Neural progenitor cell (in vitro differentiated cells): ENCODE measurements at regions not wholly inside any gene's neighbourhood (a gene's known extent, or its start where the extent isn't known, plus 50 kb on each side); places are given as distances from the start of the nearest gene placed in this dataset.

Experiments used
- DNase-seq: peaks from one replicate; pipeline ENCODE4 v3.0.0-alpha.2; 2016; ENCODE audit warnings: low spot score
- H2AFZ ChIP-seq: fragments of 200-600 bp; sonication (generic); replicated peaks from 2 replicates; pipeline ENCODE4 v1.6.1; 2016; ENCODE audit warnings: antibody characterized with exemption
- H3F3A ChIP-seq: fragments of 200-600 bp; sonication (generic); 2 replicates; pipeline ENCODE4 v1.6.1; 2016; ENCODE audit warnings: antibody characterized with exemption, low read depth
- H3K27ac ChIP-seq: fragments of 200-600 bp; sonication (generic); 2 replicates; pipeline ENCODE4 v1.5.1; 2016; ENCODE audit warnings: mild to moderate bottlenecking
- H3K27me3 ChIP-seq: fragments of 200-600 bp; sonication (generic); 2 replicates; pipeline ENCODE4 v1.6.1; 2016; ENCODE audit warnings: mild to moderate bottlenecking, moderate library complexity
- H3K36me3 ChIP-seq: fragments of 200-600 bp; sonication (generic); 2 replicates; pipeline ENCODE4 v1.5.1; 2016
- H3K4me1 ChIP-seq: fragments of 200-600 bp; sonication (generic); 2 replicates; pipeline ENCODE4 v1.6.1; 2016; ENCODE audit warnings: mixed run types
- H3K4me2 ChIP-seq: fragments of 200-600 bp; sonication (generic); 2 replicates; pipeline ENCODE4 v1.6.1; 2016
- H3K4me3 ChIP-seq: fragments of 200-600 bp; sonication (generic); 2 replicates; pipeline ENCODE4 v1.5.1; 2016
- H3K79me2 ChIP-seq: fragments of 200-600 bp; sonication (generic); 2 replicates; pipeline ENCODE4 v1.6.1; 2016; ENCODE audit warnings: low read depth
- H3K9ac ChIP-seq: fragments of 200-600 bp; sonication (generic); 2 replicates; pipeline ENCODE4 v1.6.1; 2016
- H3K9me3 ChIP-seq: fragments of 200-600 bp; sonication (generic); 2 replicates; pipeline ENCODE4 v1.5.1; 2016; ENCODE audit warnings: low read depth
- H4K20me1 ChIP-seq: fragments of 200-600 bp; sonication (generic); 2 replicates; pipeline ENCODE4 v1.6.1; 2016; ENCODE audit warnings: low read depth
- H3K27ac Mint-ChIP-seq: 3 replicates; pipeline ENCODE4 v1.8.0; 2021; ENCODE audit warnings: mixed read lengths
- H3K27me3 Mint-ChIP-seq: 2 replicates; pipeline ENCODE4 v1.8.0; 2022; ENCODE audit warnings: low read depth, mild to moderate bottlenecking, inconsistent platforms, moderate library complexity, mixed read lengths; ENCODE audit not compliant: insufficient read depth
- H3K36me3 Mint-ChIP-seq: 3 replicates; pipeline ENCODE4 v1.8.0; 2021; ENCODE audit warnings: mixed read lengths
- H3K4me1 Mint-ChIP-seq: 3 replicates; pipeline ENCODE4 v1.8.0; 2021; ENCODE audit warnings: mixed read lengths
- H3K4me3 Mint-ChIP-seq: 3 replicates; pipeline ENCODE4 v1.8.0; 2021; ENCODE audit warnings: mild to moderate bottlenecking, moderate library complexity, mixed read lengths
- H3K9me3 Mint-ChIP-seq: 3 replicates; pipeline ENCODE4 v1.8.0; 2020; ENCODE audit warnings: mixed read lengths
- CTCF ChIP-seq: fragments of 200-600 bp; sonication (generic); IDR thresholded peaks from 2 replicates; pipeline ENCODE4 v1.5.1; 2017; ENCODE audit warnings: antibody characterized with exemption, mild to moderate bottlenecking
- EZH2 ChIP-seq: fragments of 200-600 bp; sonication (generic); IDR thresholded peaks from 2 replicates; pipeline ENCODE4 v1.6.1; 2017; ENCODE audit warnings: antibody characterized with exemption, mild to moderate bottlenecking, moderate library complexity
- EZH2phosphoT487 ChIP-seq: fragments of 200-600 bp; sonication (generic); IDR thresholded peaks from 2 replicates; pipeline ENCODE4 v1.6.1; 2017; ENCODE audit warnings: antibody characterized with exemption

GRCh38 chr22:27621486-27622070, 180.0 kb downstream of the MN1 start:
- H3K27me3 ChIP-seq: no peaks in the 10 kb centered on the region
- no peaks in the 10 kb centered on the region for H3K79me2 ChIP-seq
- H3K27ac Mint-ChIP-seq: no peak overlapping the region
- TF ChIP-seq CTCF (no peak), EZH2 (no peak), EZH2phosphoT487 (no peak)
- no peak overlapping the region for H3K4me3 ChIP-seq
- H3K36me3 ChIP-seq: no peaks in the 10 kb centered on the region
- H2AFZ ChIP-seq: peak overlapping the region; percentile 30
- H3K9ac ChIP-seq: no peak overlapping the region
- H3K27me3 Mint-ChIP-seq: peaks cover 10% of the 10 kb centered on the region
- no peaks in the 10 kb centered on the region for H3K9me3 ChIP-seq
- H3K4me3 Mint-ChIP-seq: no peak overlapping the region
- no peak overlapping the region for H3K27ac ChIP-seq
- no peak overlapping the region for H3K4me2 ChIP-seq
- H4K20me1 ChIP-seq: no peaks in the 10 kb centered on the region
- peaks cover 3% of the 10 kb centered on the region for H3K9me3 Mint-ChIP-seq
- no peaks in the 10 kb centered on the region for H3K36me3 Mint-ChIP-seq
- peaks cover 9% of the 10 kb centered on the region for H3F3A ChIP-seq
- DNase-seq: no peak
- peaks cover 42% of the 10 kb centered on the region for H3K4me1 Mint-ChIP-seq
- peaks cover 12% of the 10 kb centered on the region for H3K4me1 ChIP-seq

- H3K27ac ChIP-seq: no peak overlapping the region
- H3K36me3 Mint-ChIP-seq: peaks cover under 1% of the 10 kb centered on the region
These were observed 177.5 kb downstream of the MN1 start for GRCh38 chr22:27624042-27624441.

GRCh38 chr22:27624705-27625104, 176.9 kb downstream of the MN1 start:
- Histone ChIP-seq H3K36me3 (no peaks in the 10 kb centered on the region), H4K20me1 (no peaks in the 10 kb centered on the region), H3K27me3 (no peaks in the 10 kb centered on the region), H3F3A (peaks cover 17% of the 10 kb centered on the region), H3K4me2 (no peak overlapping the region), H3K9ac (no peak overlapping the region), H3K27ac (no peak overlapping the region), H3K9me3 (no peaks in the 10 kb centered on the region), H3K79me2 (no peaks in the 10 kb centered on the region), H3K4me3 (no peak overlapping the region), H3K4me1 (peaks cover 9% of the 10 kb centered on the region), H2AFZ (no peak overlapping the region)
- peaks cover 15% of the 10 kb centered on the region for H3K27me3 Mint-ChIP-seq
- H3K4me3 Mint-ChIP-seq: no peak overlapping the region
- peak overlapping the region; percentile 2 for H3K27ac Mint-ChIP-seq
- peaks cover 2% of the 10 kb centered on the region for H3K36me3 Mint-ChIP-seq
- TF ChIP-seq EZH2 (no peak), EZH2phosphoT487 (no peak), CTCF (no peak)
- no peak for DNase-seq
- peaks cover 4% of the 10 kb centered on the region for H3K9me3 Mint-ChIP-seq
- H3K4me1 Mint-ChIP-seq: peaks cover 43% of the 10 kb centered on the region

More at GRCh38 chr22:27624042-27624441, 177.5 kb downstream of the MN1 start:
- Histone ChIP-seq H3K4me3 (no peak overlapping the region), H4K20me1 (no peaks in the 10 kb centered on the region), H3K4me1 (peaks cover 9% of the 10 kb centered on the region), H3K9me3 (no peaks in the 10 kb centered on the region), H3K4me2 (no peak overlapping the region), H2AFZ (no peak overlapping the region), H3K79me2 (no peaks in the 10 kb centered on the region), H3K36me3 (no peaks in the 10 kb centered on the region), H3K27me3 (no peaks in the 10 kb centered on the region), H3K9ac (no peak overlapping the region), H3F3A (peaks cover 11% of the 10 kb centered on the region)
- DNase-seq: no peak
- H3K9me3 Mint-ChIP-seq: peaks cover 6% of the 10 kb centered on the region
- peaks cover 15% of the 10 kb centered on the region for H3K27me3 Mint-ChIP-seq
- no peak overlapping the region for H3K4me3 Mint-ChIP-seq
- H3K4me1 Mint-ChIP-seq: peaks cover 40% of the 10 kb centered on the region
- TF ChIP-seq CTCF (no peak), EZH2phosphoT487 (no peak), EZH2 (no peak)
- no peak overlapping the region for H3K27ac Mint-ChIP-seq
